Activated CD8-positive, alpha-beta T cell treated with anti-CD3 and anti-CD28 coated beads for 36 hours (primary cell): ENCODE measurements at regions not wholly inside any gene's neighbourhood (a gene's known extent, or its start where the extent isn't known, plus 50 kb on each side); places are given as distances from the start of the nearest gene placed in this dataset.

ENCODE experiments used
- ATAC-seq: fragments of 200-7000 bp; cut with Tn5 transposase; one replicate; pipeline ENCODE4 v1.10.0; 2021; ENCODE audit warnings: mild to moderate bottlenecking, moderate library complexity
- CTCF ChIA-PET: fragments of 350-600 bp; sonication (Branson Sonifier 250); formaldehyde crosslinking; loops from one replicate; lab custom pipeline; 2021; ENCODE audit warnings: antibody characterized with exemption; lab: Charles Lee
- POLR2A ChIA-PET: fragments of 350-600 bp; sonication (Branson Sonifier 250); formaldehyde crosslinking; loops from one replicate; lab custom pipeline; 2021; ENCODE audit warnings: antibody characterized with exemption; lab: Charles Lee
- DNase-seq: peaks from one replicate; pipeline ENCODE4 v3.0.0-alpha.2; 2020
- H3K27ac Mint-ChIP-seq: one replicate; pipeline ENCODE4 v1.8.0; 2021; ENCODE audit warnings: mild to moderate bottlenecking, mixed read lengths
- H3K27me3 Mint-ChIP-seq: one replicate; pipeline ENCODE4 v1.8.0; 2021; ENCODE audit warnings: mixed read lengths
- H3K36me3 Mint-ChIP-seq: one replicate; pipeline ENCODE4 v1.8.0; 2021; ENCODE audit warnings: low read depth, mixed read lengths
- H3K4me1 Mint-ChIP-seq: one replicate; pipeline ENCODE4 v1.8.0; 2021; ENCODE audit warnings: low read depth, mixed read lengths
- H3K4me3 Mint-ChIP-seq: one replicate; pipeline ENCODE4 v1.8.0; 2021; ENCODE audit warnings: mild to moderate bottlenecking, moderate library complexity, mixed read lengths
- H3K9me3 Mint-ChIP-seq: one replicate; pipeline ENCODE4 v1.8.0; 2021; ENCODE audit warnings: mixed read lengths
- CTCF ChIP-seq: fragments of 200-600 bp; IDR thresholded peaks from one replicate; pipeline ENCODE4 v1.8.0; 2022; ENCODE audit warnings: antibody characterized with exemption, mild to moderate bottlenecking
- intact Hi-C: fragments of 100-400 bp; cut with micrococcal nuclease; formaldehyde crosslinking; loops from one replicate; pipeline ENCODE4 v1.10.0; 2022

- POLR2A ChIA-PET, result no interaction called here
Observed at GRCh38 chr3:145963111-145963510, 197.9 kb downstream of the PLOD2 start.

GRCh38 chr3:145967043-145967442, 193.9 kb downstream of the PLOD2 start:
- no peak overlapping the region for H3K27ac Mint-ChIP-seq
- no peak for DNase-seq
- H3K36me3 Mint-ChIP-seq, result no peaks in the 10 kb centered on the region
- ChIA-PET POLR2A (no interaction called here), CTCF (no interaction called here)
- no peaks in the 10 kb centered on the region for H3K4me1 Mint-ChIP-seq
- H3K9me3 Mint-ChIP-seq, result no peaks in the 10 kb centered on the region
- no peaks in the 10 kb centered on the region for H3K27me3 Mint-ChIP-seq
- intact Hi-C loops, result no loop called here
- H3K4me3 Mint-ChIP-seq, result no peak overlapping the region
- no peak for ATAC-seq
- no peak for TF ChIP-seq CTCF

More at GRCh38 chr3:145963111-145963510, 197.9 kb downstream of the PLOD2 start:
- Mint-ChIP-seq H3K4me1 (no peaks in the 10 kb centered on the region), H3K27me3 (no peaks in the 10 kb centered on the region), H3K27ac (no peak overlapping the region), H3K36me3 (no peaks in the 10 kb centered on the region), H3K4me3 (no peak overlapping the region), H3K9me3 (peaks cover 5% of the 10 kb centered on the region)
- no peak for TF ChIP-seq CTCF
- DNase-seq (no peak), ATAC-seq (no peak)
- CTCF ChIA-PET, result no interaction called here
- intact Hi-C loops, result no loop called here

GRCh38 chr3:145971186-145971585, 189.8 kb downstream of the PLOD2 start:
- H3K36me3 Mint-ChIP-seq, result no peaks in the 10 kb centered on the region
- H3K9me3 Mint-ChIP-seq, result no peaks in the 10 kb centered on the region
- POLR2A ChIA-PET, result no interaction called here
- DNase-seq, result no peak
- intact Hi-C loops, result no loop called here
- no peak for ATAC-seq
- CTCF ChIA-PET, result no interaction called here
- no peaks in the 10 kb centered on the region for H3K4me1 Mint-ChIP-seq
- H3K4me3 Mint-ChIP-seq, result no peak overlapping the region
- no peak for TF ChIP-seq CTCF
- no peak overlapping the region for H3K27ac Mint-ChIP-seq
- no peaks in the 10 kb centered on the region for H3K27me3 Mint-ChIP-seq

- DNase-seq, result no peak
- Mint-ChIP-seq H3K36me3 (no peaks in the 10 kb centered on the region), H3K9me3 (no peaks in the 10 kb centered on the region), H3K4me1 (no peaks in the 10 kb centered on the region), H3K27me3 (no peaks in the 10 kb centered on the region), H3K27ac (no peak overlapping the region), H3K4me3 (no peak overlapping the region)
- no peak for TF ChIP-seq CTCF
- no peak for ATAC-seq
- ChIA-PET CTCF (no interaction called here), POLR2A (no interaction called here)
- intact Hi-C loops, result no loop called here
Observed at GRCh38 chr3:145972851-145973250, 188.1 kb downstream of the PLOD2 start.

- Mint-ChIP-seq H3K27ac (no peak overlapping the region), H3K4me1 (no peaks in the 10 kb centered on the region), H3K36me3 (no peaks in the 10 kb centered on the region), H3K27me3 (no peaks in the 10 kb centered on the region), H3K4me3 (no peak overlapping the region), H3K9me3 (peaks cover 18% of the 10 kb centered on the region)
- intact Hi-C loops, result no loop called here
- ChIA-PET POLR2A (no interaction called here), CTCF (interaction anchor here (1.1 kb wide), 1 partner anchor 15 kb away, joined by 3 read pairs; no protein-coding TSS in a partner anchor)
- TF ChIP-seq CTCF, result no peak
- ATAC-seq (no peak), DNase-seq (no peak)
Observed at GRCh38 chr3:145981056-145981455, 179.9 kb downstream of the PLOD2 start.
